HG02763 (cell line): ENCODE measurements at regions not wholly inside any gene's neighbourhood (a gene's known extent, or its start where the extent isn't known, plus 50 kb on each side); places are given as distances from the start of the nearest gene placed in this dataset.

Experiments used
- ATAC-seq: cut with Tn5 transposase; IDR thresholded peaks from one replicate; pipeline ENCODE4 v1.9.1; 2021; ENCODE audit warnings: mild to moderate bottlenecking, moderate library complexity; ENCODE audit not compliant: unreplicated experiment

DNA sequence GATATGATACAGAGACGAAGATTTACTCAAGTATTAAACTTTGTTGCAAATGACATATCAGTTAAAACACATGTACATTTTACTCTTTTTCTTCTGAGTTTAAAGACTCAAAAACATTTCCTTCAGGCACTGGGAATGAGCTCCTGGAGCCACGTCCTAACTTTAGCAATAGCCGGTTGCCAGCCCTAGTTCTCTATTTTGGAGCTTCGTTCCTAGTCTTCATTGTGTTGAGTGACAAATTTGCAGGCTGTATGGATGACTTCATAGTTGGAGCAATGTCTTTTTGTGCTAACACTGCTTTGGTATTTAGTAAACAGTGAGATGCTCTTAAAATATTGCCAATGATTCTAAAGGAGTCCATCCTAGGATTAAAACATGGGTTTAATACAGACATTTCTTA is 190.9 kb downstream of the FAT4 start:
- no peak for ATAC-seq

DNA sequence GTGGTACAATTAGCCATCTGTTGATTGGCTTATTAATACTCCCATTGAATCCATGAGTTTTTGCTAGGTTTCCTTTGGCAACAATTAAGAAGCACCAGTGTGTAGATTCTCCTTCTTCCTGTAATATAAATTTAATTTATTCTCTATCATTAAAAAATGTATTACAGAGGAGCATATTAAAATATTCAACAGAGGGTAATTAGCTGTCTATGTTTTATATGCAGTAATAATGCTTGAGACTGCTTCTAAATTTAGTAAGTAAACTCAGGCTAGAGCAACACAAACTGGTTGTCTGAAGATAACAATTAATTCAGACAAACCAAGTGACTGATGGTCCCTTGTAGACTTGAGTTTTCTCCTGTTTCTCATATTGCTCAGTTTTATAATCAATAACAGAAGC is 192.4 kb downstream of the FAT4 start:
- ATAC-seq = no peak

DNA sequence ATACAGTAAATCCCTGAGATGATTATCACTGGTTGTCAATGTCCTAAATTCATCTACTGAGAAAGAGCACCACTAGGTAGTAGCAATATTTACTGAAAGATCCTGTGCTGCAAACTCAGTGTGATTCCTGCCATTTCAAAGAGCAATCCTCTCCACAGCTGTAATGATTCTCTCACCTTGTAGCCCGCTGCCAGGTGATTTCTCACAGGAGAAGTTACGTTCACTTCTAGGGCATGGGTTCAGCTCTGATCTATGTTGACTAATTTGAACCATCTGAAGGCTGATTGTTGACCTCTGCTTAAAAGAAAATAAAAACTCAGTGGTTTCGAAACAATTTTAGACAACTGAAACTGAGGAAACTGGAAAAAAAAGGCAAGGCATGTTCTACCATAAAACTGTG is 197.0 kb downstream of the FAT4 start:
- ATAC-seq = no peak

DNA sequence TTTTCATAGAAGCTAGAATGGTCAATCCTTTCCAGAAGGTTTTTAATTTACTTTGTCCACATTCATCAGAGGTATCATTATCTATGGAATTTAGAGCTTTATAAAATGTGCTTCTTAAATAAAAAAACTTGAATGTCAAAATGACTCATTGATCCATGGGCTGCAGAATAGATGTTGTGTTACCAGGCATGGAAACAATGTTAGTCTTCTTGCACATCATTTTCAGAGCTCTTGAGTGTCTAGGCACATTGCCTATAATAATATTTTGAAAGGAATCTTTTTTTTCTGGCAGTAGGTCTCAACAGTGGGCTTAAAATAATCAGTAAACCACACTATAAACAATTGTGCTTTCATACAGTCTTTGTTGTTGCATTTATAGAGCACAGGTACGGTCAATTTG is 200.3 kb downstream of the FAT4 start:
- no peak for ATAC-seq

DNA sequence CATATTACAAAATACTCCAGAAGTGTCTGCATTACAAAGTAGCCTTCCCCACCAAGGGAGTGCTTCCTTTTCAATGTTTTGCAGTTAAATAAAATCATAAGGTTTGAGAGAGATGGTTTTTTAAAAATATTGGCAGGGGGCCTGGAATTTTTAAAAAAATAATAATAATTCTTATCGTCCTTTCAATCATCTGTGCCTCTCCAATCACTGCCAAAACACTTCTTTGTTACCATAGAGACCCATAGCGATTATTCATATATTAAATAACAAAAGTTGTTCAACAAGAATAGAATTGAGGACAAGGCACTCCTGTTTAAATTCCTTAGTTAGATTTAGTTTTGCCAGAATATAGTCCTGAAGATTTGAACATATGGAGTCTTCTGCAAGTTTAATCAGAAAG is 203.1 kb downstream of the FAT4 start:
- no peak for ATAC-seq

DNA sequence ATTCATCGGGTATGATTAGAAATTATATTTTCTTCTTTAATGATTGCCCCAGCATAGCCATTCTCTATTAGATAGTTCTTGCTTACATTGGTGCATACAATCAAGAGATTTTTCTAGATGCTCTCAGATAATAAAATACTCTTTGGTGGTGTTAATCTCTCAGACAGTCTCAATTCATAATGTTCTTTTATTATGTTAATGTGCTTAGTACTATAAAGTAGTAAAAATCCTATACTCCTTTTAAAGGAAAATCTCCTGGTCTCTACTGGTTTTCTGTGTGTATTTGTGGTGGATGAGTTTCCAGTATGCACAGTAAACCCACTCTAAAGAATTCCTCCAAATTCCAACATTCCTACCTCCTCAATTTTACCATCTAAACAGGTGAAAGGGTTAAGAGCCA is 203.5 kb downstream of the FAT4 start:
- ATAC-seq = no peak

DNA sequence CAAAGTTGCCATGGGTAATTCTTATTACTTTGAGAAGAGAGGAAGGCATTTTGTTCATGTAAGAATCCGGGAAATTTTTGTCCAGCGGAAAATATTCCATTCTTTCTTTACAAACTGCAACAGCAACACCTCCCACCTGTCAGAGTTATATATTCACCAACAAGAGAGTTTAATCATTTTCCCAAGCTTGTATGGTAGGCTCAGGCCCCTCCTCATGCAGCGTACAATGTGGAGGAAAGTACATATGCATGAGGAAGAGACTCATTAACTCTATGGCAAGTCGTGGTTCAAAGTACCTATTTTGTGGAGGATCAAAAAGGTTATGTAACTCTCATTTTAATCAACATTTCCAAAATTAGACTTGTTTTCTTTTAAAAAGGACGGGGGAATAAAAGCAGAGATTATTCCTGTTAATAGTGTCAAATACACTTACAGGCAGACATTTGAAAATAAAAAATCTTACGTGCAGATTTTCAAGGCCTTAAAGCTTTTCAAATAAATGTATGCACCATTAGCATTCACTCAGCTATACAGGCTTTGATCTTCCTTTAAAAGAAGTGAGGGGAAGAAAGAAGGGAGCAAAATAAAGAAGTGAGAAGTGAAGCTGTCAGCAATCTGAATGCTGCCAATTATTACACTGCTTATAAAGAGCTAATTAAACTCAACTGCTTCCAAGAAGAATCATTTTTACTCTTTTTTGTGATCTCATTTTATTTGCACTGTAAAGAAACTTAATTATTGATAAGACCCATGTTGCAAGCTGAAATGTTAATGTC is 204.8 kb downstream of the FAT4 start:
- ATAC-seq = no peak

DNA sequence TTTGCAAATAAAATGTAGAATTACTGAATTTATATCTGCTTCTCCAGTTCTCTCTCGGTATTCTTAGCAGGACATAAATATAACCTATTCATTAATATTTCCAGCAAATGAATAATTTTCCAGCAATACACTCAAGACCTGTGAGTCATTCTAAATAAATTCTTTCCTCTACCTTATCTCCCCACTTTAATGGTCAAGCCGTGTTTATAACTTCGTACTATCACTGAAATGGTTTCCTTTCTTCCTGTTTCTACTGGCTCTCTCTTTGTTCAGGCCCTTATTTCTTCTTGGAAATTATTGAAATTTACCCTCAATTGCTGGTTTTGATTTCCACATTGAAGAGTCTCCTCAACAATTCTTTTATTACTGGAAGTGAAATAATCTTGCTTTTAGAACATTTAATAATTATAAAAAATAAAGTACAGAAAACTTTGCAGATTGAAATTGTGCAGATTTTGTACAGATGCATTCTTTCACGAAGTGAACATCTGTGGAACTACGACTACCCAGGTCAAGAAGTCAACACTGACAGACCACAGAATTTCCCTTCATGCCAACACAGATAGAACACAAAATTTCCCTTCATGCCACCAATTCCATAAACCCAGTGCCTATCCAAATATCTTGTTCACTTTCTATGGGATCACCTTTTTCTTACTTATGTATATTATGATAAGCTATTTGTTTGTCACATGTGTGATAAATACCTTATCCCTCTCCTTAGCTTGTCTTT is 205.7 kb downstream of the FAT4 start:
- ATAC-seq = no peak

DNA sequence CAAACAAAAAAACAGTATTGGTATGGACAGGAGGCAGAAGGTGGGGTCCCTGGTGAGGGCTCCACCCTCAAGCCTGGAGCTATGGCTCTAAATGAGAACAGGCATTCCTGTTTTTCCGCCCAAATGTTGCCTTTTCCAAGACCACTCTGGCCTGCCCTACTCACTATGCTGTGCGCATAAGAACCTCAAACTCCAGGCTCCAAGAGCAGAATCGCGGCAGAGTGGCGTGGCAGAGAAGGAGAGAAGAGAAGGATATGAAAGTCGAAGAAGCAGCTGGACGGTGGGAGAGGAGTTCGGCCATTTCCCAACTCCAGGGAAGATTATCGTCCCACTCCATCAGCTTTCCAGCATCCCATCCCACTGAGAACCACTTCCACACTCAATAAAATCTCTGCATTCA is 207.8 kb downstream of the FAT4 start:
- no peak for ATAC-seq

DNA sequence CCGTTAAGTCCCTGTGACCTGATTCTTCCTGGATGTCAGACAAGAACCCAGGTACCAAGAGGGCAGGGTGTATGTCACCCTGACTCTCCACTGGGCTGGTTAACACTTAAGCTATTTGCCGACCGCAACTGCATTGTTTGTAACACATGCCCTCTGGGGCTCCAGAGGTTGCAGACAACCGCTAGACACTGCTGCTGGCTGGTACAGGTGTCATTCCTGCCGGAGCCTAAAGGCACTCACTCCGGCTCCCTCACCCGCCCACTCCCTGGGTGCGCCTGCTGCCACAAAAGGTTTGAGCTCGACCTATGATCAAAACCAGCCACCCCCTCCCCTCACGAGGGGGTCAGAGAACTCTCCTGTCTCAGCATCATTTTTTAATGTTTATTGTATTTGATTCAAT is 208.2 kb downstream of the FAT4 start:
- ATAC-seq = no peak

DNA sequence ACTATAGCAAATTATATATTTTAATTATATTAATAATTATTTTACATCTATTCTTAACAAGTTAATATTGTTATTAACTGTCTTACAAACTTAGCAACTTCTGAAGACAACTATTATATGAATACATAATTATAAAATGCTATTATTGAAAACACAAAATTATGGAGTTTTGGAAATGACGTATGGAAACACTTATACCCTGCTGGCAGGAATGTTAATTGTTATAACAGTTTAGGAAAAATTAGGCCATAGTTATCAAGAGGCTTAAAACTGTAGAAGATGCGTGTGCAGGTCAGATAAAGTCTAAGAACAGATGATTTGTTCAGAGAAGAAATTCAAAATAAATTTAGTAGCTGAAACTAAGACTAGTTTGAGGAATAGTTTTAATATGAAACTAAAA is 211.7 kb downstream of the FAT4 start:
- no peak for ATAC-seq

DNA sequence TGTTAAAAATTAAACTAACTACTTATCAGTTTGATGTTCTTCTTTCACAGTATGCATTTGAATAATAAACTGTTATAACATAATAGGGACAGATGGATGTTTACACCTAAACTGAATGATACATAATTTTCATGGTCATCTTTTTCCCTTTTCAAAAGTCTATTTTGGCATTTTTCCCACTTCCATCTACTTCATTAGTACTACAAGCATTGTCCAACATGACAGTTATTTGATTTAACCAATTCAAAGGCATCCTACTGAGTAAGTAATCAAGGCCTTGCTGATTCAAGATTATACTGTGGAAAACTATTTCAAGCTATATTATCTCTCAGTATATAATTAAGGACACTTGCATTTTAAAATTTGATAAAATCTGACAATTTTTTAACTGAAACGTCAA is 212.9 kb downstream of the FAT4 start:
- ATAC-seq = no peak

DNA sequence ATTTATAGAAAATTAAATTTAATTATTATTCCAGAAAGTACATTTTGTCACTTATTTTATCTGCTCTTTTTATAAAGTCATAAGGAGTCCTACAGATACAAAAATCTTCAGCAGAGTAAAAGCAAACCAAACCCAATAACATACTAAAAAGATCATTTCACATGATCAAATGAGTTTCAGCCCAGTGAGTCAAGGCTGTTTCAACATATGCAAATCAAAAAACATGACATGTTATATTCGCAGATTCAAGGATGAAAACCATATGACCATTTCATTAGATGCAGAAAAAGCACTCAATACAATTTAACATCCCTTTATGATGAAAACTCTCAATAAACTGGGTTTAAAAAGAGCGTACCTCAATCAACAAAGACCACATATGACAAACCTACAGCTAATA is 214.3 kb downstream of the FAT4 start:
- ATAC-seq = no peak

DNA sequence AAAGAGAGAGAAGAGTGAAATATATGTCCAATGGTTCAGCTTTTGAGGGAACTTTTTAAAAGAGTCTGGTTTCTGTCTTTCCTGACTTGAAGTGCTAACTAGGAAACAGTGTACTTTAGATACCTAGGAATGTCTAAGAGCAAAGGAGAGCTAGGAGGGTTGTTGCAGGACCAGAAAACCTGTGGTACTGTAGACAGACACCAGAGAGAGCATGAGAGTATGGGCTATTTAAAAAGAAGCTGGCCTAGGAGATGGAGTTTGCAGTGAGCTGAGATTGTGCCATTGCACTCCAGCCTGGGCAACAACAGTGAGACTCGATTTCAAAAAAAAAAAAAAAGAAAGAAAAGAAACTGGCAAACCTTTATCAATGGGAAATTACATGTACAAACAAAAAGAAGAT is 223.9 kb downstream of the FAT4 start:
- no peak for ATAC-seq

DNA sequence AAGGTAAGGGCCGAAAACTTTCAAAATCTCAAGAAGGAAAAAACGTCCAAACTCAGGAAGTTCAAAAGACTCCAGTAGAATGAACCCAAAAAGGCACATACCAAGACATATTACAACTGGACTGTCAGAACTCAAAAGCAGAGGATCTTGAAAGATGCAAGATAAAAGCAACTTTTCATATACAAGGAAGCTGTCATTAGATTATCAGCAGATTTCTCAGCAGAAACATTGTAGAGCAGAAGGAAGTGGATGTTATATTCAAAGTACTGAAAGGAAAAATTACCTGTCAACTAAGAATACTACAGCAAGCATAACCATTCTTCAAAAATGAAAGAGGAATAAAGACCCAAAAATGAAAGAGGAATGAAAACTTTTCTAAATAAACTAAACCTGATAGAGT is 224.9 kb downstream of the FAT4 start:
- ATAC-seq = no peak

DNA sequence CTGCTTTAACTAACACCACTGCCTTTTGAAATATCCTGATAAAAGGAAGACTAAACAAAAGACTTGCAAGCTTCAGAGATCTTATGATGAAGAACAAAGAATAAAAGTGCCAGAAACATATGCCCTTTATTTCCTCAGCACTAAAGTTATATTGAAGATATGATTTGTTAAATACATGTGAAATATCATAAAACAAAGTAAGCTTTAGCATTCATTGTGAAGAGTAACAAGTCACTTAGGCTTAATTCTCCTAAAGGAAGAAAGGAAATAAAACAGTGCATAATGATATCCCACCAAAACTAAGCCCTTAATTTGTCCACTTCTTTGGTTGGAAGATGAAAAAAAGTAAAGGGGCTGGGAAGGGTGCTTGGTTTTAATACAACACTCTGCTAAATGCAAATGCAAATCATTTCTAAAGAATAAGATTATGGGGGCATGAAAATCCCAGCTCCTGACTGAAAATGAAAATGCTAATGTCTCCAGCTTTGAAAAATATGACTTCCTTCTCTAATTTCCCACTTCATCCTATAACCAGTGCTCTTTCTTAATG is 227.2 kb downstream of the FAT4 start:
- no peak for ATAC-seq

DNA sequence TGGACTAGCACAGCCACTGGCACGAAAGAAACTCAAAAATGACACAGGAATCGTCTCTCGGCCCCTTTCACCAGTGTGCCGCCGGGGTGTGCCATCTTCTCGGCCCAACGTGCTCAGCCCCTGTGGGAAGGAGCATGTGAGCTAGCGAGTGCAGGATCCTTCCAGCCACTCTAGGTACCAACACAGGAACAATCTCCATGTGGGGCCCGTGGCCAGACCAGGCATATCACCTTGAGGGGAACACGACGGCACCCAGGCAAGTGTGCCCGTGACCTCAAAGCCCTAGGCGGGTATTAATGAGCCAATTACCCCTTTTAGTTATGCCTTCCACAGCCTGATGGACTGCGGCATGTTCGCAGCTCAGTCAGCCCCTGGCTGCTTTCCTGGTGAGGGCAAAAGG is 231.5 kb downstream of the FAT4 start:
- no peak for ATAC-seq

DNA sequence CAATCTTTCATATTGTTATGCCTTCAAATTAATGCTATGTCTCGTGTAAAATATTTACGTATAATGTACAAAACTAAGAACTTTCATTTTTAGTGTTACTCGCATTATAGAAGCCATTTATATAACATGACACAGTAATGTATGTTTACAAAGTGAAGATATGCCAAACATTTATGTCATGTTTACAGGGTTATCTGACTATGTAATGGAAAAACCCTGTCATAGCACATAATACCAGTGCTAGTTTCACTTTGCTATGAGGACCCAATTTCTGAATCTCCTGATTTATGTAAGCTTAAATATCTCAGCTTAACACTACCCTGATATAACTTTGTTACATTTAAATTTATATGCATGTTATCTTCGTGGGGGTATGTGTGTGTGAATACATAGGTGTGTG is 233.1 kb downstream of the FAT4 start:
- no peak for ATAC-seq

DNA sequence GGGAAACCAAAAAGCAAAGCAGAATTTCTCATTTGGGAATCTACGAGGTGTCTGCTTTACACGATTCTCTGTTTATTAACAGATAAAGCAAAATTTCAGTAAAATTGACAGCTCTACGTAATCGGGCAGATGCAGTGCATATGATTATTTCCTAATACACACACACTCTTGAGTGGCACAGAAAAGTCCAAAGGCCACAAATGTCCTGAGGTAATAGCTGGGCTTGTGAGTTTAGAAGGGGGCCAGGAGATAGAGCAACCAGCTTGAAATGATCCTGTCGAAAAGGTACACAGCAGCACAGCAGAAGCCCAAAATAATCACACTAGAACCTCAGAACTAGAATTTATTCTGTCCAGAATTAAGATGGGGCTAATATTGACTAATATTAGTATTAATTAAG is 236.0 kb downstream of the FAT4 start:
- no peak for ATAC-seq

DNA sequence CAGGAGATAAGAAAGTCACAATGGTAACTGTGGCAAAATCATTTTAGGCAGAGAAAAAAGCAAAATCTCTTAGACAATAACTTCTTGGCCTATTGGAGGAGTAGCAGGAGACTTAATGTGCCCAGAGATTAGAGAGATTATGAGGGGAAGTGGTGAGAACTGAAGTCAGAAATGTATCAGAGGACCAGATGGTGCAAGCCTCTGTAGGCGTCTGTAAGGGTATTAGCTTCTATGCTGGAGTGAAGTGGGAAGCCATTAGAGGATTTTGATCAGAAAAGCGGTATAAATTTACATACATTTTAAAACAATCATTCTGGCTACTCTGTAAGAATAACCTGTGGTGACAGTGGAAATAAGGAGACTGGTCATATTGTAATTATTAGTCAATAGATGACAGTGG is 236.7 kb downstream of the FAT4 start:
- ATAC-seq = no peak

DNA sequence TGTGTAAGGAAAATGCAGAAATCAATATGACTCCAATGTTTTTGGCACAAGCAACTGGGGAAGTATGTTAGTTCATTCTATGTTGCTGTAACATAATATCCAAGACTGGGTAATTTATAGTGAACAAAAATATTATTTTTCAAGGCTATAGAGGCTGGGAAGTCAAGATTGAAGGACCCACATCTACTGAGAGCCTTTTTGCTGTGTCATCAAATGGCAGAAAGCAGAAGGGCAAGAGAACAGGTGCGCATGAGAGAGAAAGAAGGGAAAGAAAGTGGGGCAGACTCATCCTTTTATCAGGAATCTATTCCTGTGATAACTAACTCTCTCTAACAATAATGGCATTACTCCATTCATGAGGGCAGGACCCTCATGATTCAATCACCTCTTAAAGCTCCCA is 237.2 kb downstream of the FAT4 start:
- ATAC-seq = no peak

DNA sequence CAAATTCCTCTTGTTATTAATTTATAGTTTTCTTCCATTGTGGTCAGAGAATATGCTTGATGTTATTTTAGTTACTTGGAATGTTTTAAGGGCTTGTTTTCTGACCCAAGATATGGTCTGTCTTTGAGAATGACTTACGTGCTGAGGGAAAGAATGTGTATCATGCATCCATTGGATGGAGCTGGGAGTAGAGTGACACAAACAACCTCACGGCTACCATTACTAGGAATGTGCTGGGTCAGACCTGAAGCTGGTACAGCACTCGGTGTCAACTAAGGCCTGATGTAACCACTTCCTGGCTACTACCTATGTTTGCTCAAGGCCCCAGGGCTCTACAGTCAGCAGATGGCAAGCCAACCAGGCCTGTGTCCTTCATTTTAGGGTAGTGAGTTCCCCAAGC is 257.8 kb downstream of the FAT4 start:
- ATAC-seq = no peak
